ENCODE measurements at regions not wholly inside any gene's neighbourhood (a gene's known extent, or its start where the extent isn't known, plus 50 kb on each side); places are given as distances from the start of the nearest gene placed in this dataset.

DNA sequence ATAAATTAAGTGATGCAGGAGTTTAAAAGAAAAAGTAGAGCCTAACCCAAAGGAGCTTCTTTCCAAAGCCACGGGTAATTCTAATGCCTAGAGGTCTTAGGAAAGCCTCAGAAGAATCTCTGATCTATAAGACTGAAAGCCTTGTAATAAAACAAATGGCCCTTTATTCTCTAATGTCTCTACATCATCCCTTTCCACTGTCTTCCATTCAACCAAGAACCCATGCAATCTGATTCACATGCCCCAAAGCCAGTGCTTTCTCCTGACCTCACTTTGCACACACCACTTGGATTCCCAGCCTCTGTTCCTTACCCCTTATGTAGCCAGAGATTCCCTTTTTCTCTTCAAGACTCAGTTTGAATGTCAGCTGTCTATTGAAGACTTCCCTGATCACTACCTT is 252.9 kb upstream of the NRSN1 start:
- TF ChIP-seq, protein P1, sequence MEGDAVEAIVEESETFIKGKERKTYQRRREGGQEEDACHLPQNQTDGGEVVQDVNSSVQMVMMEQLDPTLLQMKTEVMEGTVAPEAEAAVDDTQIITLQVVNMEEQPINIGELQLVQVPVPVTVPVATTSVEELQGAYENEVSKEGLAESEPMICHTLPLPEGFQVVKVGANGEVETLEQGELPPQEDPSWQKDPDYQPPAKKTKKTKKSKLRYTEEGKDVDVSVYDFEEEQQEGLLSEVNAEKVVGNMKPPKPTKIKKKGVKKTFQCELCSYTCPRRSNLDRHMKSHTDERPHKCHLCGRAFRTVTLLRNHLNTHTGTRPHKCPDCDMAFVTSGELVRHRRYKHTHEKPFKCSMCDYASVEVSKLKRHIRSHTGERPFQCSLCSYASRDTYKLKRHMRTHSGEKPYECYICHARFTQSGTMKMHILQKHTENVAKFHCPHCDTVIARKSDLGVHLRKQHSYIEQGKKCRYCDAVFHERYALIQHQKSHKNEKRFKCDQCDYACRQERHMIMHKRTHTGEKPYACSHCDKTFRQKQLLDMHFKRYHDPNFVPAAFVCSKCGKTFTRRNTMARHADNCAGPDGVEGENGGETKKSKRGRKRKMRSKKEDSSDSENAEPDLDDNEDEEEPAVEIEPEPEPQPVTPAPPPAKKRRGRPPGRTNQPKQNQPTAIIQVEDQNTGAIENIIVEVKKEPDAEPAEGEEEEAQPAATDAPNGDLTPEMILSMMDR (IDR thresholded peaks at IDR 0.05), result no peak
- no peak for TF ChIP-seq POLR2A (IDR thresholded peaks at IDR 0.05)
